ENCODE measurements at regions not wholly inside any gene's neighbourhood (a gene's known extent, or its start where the extent isn't known, plus 50 kb on each side); places are given as distances from the start of the nearest gene placed in this dataset.

- no peaks in the 10 kb centered on the region for H3K79me2 ChIP-seq (ENCODE audit: insufficient read depth, low read length)
- H3K4me2 ChIP-seq (ENCODE audit: low read depth, low read length, poor library complexity, severe bottlenecking): no peak overlapping the region
- no peak overlapping the region for H2AFZ ChIP-seq (ENCODE audit: low read length)
- no peaks in the 10 kb centered on the region; the same call in 1 of the 2 replicates for H3K36me3 ChIP-seq (ENCODE audit: insufficient read depth, low read length)
- H4K20me1 ChIP-seq (ENCODE audit: insufficient read depth, low read length, poor library complexity, severe bottlenecking): no peaks in the 10 kb centered on the region
- H3K27me3 ChIP-seq (ENCODE audit: insufficient read depth, low read length, poor library complexity, severe bottlenecking): no peaks in the 10 kb centered on the region
- H3F3A ChIP-seq (ENCODE audit: low read depth): no peaks in the 10 kb centered on the region
- H3K9ac ChIP-seq (ENCODE audit: low read depth, low read length, poor library complexity, severe bottlenecking): no peak overlapping the region
- TF ChIP-seq EZH2phosphoT487 (IDR thresholded peaks at IDR 0.05; ENCODE audit: borderline replicate concordance) (no peak), CTCF (conservative IDR thresholded peaks at IDR 0.05; ENCODE audit: low read length) (no peak)
- no peaks in the 10 kb centered on the region for H3K9me2 ChIP-seq (replicated peaks; ENCODE audit: low read depth, low read length)
- peaks cover 42% of the 10 kb centered on the region for H3K4me1 ChIP-seq (ENCODE audit: insufficient read depth, low read length, poor library complexity, severe bottlenecking)
- no peak overlapping the region for H3K4me3 ChIP-seq (ENCODE audit: low read length, poor library complexity, severe bottlenecking)
- H3K9me3 ChIP-seq (ENCODE audit: insufficient read depth, low read depth, low read length): peaks cover 18% of the 10 kb centered on the region; the same call in 1 of the 2 replicates
Observed at GRCh38 chr9:106581973-106582372, 281.0 kb upstream of the ZNF462 start.

GRCh38 chr9:106583751-106584150 lies 279.2 kb upstream of the ZNF462 start:
- Histone ChIP-seq H3K4me1 (ENCODE audit: insufficient read depth, low read length, poor library complexity, severe bottlenecking) (peaks cover 33% of the 10 kb centered on the region), H3K9me3 (ENCODE audit: insufficient read depth, low read depth, low read length) (peaks cover 9% of the 10 kb centered on the region; the same call in 1 of the 2 replicates), H3K4me3 (ENCODE audit: low read length, poor library complexity, severe bottlenecking) (no peak overlapping the region), H3K9me2 (replicated peaks; ENCODE audit: low read depth, low read length) (no peaks in the 10 kb centered on the region), H3K36me3 (ENCODE audit: insufficient read depth, low read length) (no peaks in the 10 kb centered on the region; the same call in 1 of the 2 replicates), H4K20me1 (ENCODE audit: insufficient read depth, low read length, poor library complexity, severe bottlenecking) (no peaks in the 10 kb centered on the region), H2AFZ (ENCODE audit: low read length) (no peak overlapping the region), H3K27me3 (ENCODE audit: insufficient read depth, low read length, poor library complexity, severe bottlenecking) (no peaks in the 10 kb centered on the region), H3K4me2 (ENCODE audit: low read depth, low read length, poor library complexity, severe bottlenecking) (no peak overlapping the region), H3K79me2 (ENCODE audit: insufficient read depth, low read length) (no peaks in the 10 kb centered on the region), H3F3A (ENCODE audit: low read depth) (no peaks in the 10 kb centered on the region), H3K9ac (ENCODE audit: low read depth, low read length, poor library complexity, severe bottlenecking) (no peak overlapping the region)
- TF ChIP-seq CTCF (conservative IDR thresholded peaks at IDR 0.05; ENCODE audit: low read length) (no peak), EZH2phosphoT487 (IDR thresholded peaks at IDR 0.05; ENCODE audit: borderline replicate concordance) (no peak)

GRCh38 chr9:106587042-106587441 lies 275.9 kb upstream of the ZNF462 start:
- no peaks in the 10 kb centered on the region for H4K20me1 ChIP-seq (ENCODE audit: insufficient read depth, low read length, poor library complexity, severe bottlenecking)
- H3K9me2 ChIP-seq (replicated peaks; ENCODE audit: low read depth, low read length): no peaks in the 10 kb centered on the region
- H3K4me3 ChIP-seq (ENCODE audit: low read length, poor library complexity, severe bottlenecking): no peak overlapping the region
- TF ChIP-seq CTCF (conservative IDR thresholded peaks at IDR 0.05; ENCODE audit: low read length): no peak
- TF ChIP-seq EZH2phosphoT487 (IDR thresholded peaks at IDR 0.05; ENCODE audit: borderline replicate concordance): no peak
- no peaks in the 10 kb centered on the region for H3K79me2 ChIP-seq (ENCODE audit: insufficient read depth, low read length)
- H3K4me1 ChIP-seq (ENCODE audit: insufficient read depth, low read length, poor library complexity, severe bottlenecking): peaks cover 8% of the 10 kb centered on the region
- no peaks in the 10 kb centered on the region for H3F3A ChIP-seq (ENCODE audit: low read depth)
- no peak overlapping the region for H3K9ac ChIP-seq (ENCODE audit: low read depth, low read length, poor library complexity, severe bottlenecking)
- H3K4me2 ChIP-seq (ENCODE audit: low read depth, low read length, poor library complexity, severe bottlenecking): no peak overlapping the region
- H3K36me3 ChIP-seq (ENCODE audit: insufficient read depth, low read length): no peaks in the 10 kb centered on the region
- H3K9me3 ChIP-seq (ENCODE audit: insufficient read depth, low read depth, low read length): no peaks in the 10 kb centered on the region
- H2AFZ ChIP-seq (ENCODE audit: low read length): no peak overlapping the region
- H3K27me3 ChIP-seq (ENCODE audit: insufficient read depth, low read length, poor library complexity, severe bottlenecking): no peaks in the 10 kb centered on the region

Data from Loucy (cell line).